Stimulated activated CD4-positive, alpha-beta T cell treated with anti-CD3 and anti-CD28 coated beads, TNF-alpha, amount 100 ng/mL, for 48 hours (primary cell): ENCODE measurements at regions not wholly inside any gene's neighbourhood (a gene's known extent, or its start where the extent isn't known, plus 50 kb on each side); places are given as distances from the start of the nearest gene placed in this dataset.

ENCODE experiments used
- DNase-seq, 3 donors: peaks; one replicate each; pipeline ENCODE4 v3.0.0-alpha.2; 2020; ENCODE audit warnings: low read depth in 3 of 3

DNA sequence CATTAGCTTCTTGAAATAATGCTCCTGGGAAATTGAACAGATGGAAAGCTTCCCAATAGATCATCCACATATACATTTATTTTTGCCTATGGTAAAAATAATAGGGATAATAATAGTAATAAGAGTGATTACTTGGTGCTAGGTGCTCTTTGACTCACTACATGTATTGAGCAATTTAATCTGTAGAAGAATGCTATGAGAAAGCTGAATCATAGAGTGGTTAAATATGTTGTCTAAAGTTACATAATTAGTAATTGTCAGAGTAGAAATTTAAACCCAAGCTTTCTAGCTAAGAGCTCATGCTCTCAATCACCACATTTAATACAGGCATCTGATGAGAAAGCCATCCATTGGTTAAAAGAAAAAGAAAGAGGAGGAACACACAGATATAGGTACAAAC lies 590.5 kb upstream of the SLC8A1 start:
- DNase-seq = no peak

DNA sequence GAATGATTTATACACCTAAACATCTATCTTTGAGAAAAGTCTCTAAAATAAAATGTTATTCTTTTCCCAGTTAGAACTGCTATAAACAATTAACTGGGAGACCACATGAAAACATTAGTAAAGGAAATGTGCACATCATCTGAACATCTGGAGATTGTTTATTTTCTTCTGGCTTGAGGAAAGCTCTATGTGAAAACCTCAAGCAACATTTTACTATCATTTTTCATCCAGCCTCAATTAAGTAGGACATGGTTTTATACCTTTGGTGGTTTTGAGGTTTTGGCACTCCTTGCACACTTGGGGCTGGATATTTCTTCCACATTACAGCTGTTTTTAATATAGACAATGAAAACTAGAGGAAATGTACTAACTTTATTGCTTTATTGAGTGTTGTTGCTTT lies 609.5 kb upstream of the SLC8A1 start:
- no peak for DNase-seq

DNA sequence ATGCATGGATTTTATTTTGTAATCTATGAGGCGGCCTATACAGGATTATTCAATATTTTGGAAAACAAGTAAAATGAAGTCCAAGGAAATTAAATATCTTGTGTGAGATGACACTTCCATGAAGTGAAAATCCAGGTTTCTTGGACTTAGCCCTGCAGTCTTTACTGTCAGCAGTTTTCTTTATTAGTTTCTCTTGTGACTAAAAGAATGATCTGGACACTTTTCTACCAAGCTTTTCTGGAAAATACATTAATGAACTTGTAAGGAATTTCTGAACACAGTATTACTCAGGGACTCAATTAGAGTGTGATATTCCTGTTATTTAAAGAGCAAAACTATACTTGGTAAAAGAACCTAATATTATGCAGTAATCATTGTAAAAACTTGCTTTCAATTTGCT lies 610.4 kb upstream of the SLC8A1 start:
- DNase-seq = no peak

DNA sequence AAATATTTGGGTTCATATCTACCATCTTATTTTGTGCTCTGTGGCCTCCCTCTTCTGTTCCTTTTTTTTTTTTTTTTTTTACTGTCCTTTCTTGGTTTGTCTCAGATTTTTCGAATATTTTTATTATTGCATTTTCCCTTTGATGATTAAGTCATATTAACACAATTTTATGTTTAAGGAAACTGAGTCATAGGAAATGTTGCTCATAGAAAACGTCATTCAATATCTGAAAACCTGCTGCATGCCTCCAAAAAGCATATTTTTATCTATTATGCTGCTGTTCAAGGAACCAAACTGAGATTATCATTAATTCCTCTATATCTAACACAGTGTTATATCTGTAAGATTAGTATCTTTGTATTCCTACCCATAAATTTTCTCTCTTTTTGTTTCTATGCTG lies 614.3 kb upstream of the SLC8A1 start:
- DNase-seq = no peak

DNA sequence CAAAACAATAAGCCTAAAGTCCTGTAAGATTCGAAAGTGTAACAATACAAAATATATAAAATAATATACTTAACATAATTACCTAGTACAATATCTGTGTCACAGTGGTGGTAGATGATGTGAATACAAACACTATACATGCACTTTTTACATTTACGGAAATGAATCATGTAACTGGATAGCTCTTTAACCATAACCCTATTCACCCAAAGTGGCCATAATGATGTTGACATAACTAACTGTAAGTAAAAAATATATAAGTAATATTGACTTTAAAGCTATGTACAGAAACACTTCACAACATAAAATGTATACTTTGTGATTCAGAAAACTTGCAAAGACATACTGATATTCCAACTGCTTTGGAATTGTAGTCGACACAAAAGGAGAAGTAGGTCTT lies 616.9 kb upstream of the SLC8A1 start:
- no peak for DNase-seq

DNA sequence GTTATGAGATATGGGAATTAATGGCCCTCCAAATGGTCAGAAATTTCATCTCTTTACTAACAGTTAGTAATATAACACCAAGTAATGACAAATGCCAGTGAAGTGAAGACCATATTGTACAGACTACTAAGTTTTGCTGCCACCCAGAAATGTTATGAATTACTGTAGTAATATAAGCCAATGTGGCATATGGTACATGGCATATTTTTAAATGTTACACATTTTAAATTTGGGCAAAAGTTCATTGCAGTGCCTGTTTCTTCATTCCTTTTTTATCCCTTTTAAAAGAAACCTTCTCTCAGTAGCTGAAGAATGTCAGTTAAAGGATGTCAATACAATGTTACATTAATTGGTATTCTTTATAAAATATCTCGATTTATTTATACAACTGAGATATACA lies 626.5 kb upstream of the SLC8A1 start:
- DNase-seq = no peak

DNA sequence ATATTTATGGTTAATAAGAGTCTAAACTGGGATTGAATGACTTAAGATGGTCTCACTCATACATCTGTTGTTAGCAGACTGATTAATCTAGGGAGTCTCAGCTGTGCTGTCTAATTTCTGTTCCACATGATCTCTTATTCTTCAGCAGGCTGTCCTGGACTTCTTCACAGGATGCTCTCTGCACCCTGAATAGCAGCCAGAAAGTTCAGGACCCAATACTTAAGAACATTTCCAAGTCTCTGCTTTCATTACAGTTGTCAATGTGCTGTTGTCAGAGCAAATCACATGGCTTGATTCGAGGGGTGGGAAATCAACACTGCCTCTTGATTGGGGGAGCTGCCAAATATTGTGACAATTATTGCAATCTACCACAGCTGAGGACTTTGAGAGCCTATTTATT lies 627.1 kb upstream of the SLC8A1 start:
- no peak for DNase-seq

DNA sequence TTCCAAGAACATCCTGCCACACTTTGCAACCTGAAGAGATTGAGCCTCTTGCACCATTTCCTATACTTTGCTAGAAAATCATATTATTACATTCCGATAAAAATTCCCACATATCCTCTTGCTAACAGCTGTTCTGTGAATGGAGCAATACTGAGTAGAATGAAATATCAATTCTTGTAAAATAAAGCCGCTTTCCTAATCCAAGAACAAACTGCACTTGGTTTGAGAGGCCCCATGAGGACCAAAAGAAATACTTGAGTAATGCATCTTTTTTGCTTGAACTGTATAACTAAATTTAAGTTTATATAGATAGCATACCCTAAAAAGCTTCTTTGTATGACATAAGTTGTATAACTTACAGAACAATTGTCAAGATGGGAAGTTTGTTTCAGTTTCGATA lies 632.4 kb upstream of the SLC8A1 start:
- DNase-seq = no peak

DNA sequence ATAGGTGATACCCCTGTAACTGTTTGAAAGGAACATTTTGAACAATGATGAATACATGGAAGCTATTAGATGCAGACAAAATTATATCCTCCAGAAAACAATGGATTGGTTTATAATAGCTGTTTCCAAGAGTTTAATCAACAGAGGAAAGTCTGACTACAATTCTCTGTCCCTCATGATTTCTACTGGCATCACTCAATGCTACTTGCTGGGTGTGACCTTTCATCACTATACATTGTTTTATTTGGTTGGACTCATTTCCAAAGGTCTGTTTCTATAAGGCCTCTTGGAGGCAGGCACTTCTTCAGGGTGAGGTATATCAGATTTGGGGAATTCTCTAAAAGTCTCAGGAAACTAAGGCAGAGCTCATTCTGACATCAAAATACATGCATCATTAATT lies 636.1 kb upstream of the SLC8A1 start:
- DNase-seq = no peak

DNA sequence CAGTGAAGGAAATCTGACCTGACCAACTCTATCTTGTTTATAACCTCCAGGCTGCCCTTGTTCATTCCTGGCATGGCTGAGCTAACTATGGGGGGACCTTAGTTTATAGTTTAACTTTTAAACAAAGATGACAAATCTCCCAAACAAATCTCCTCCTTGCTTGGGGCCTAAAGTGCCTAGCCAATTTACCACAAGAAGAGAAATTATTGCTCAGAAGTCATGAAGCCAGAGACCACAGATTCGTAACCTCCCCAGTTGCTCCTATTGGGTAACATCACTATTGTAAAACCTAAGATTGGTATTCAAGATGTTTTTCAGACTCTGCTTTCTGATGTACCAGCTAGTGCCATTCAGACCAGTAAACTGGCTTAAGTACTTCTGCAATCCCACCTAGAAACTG lies 649.4 kb upstream of the SLC8A1 start:
- no peak for DNase-seq

DNA sequence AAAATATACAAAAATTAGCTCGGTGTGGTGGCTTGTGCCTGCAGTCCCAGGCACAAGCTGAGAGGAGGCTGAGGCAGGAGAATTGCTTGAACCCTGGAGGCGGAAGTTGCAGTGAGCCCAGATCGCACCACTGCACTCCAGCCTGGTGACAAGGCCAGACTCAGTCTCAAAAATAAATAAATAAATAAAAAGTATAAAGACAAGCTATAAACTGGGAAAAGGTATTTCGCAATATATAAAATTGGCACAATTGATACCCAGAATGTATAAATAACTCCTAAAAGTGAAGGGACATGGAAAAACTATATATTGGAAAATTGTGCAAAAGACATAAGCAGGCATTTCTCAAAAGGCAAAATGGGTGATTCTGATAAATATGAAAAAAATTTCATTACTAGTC lies 657.9 kb upstream of the SLC8A1 start:
- no peak for DNase-seq

DNA sequence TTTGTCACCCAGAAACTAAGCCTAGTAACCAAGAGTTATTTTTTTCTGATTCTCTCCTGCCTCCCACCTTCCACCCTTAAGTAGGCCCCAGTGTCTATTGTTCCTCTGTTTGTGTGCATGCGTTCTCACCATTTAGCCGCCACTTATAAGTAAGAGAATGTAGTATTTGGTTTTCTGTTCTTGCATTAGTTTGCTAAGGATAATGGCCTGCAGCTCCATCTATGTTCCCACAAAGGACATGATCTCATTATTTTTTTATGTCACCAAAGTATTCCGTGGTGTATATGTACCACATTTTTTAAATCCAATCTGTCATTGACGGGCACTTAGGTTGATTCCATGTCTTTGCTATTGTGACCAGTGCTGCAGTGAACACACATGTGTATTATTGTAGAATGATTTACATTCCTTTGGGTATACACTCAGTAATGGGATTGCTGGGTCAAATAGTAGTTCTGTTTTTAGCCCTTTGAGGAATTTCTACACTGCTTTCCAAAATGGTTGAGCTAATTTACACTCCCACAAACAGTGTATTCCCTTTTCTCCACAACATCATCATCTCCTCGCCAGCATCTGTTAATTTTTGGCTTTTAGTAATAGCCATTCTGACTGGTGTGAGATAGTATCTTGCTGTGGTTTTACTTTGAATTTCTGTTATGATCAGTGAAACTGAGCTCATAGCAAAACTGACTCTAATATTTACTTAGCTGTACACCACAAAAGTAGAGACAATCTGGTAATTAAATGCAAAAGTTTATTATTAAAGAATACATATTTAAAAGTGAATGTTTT lies 660.1 kb upstream of the SLC8A1 start:
- DNase-seq = no peak

DNA sequence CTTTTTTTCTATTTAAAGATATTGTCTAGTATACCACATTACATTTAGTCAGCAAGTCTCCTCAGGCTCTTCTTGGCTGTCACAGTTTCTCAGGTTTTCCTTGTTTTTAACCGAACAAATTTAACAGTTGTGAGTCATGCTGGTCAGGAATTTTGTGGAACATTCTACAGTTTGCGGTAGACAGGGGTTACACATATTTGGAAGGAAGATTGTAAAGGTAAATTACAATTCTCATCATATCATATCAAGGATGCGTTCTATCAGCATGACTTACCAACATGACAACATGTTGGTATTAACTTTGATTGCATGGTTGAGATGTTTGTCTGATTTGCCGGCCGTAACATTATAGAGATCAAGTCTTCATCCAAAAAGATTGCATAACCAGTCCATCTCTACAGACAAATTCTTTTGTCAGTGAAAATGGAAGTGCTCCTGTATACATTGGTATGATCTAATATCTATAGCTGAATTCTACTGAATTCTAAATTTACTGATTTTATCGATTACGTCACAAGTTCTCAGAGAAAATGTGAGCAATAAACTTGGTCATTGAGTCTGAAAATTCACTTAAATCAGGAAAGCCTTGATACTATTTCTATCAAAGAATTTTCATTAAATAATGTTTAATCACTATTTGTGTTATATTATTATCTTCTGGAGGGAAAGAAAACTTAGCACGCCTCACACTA lies 664.4 kb upstream of the SLC8A1 start:
- DNase-seq = no peak

DNA sequence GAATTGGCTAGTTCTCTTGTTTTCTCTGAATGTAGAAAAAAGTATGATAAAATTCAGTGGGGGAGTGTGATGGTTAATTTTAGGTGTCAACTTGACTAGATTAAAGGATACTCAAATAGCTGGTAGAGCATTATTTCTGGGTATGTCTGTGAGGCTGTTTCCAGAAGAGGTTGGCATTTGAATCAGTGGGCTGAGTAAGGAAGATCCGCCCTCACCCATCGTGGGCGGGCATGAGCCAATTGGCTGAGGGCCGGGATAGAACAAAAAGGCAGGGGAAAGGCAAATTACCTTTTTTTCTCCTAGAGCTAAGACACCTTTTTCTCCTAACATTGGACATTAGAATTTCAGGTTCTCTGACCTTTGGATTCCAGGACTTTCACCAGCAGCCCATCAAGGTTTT lies 667.6 kb upstream of the SLC8A1 start:
- no peak for DNase-seq

DNA sequence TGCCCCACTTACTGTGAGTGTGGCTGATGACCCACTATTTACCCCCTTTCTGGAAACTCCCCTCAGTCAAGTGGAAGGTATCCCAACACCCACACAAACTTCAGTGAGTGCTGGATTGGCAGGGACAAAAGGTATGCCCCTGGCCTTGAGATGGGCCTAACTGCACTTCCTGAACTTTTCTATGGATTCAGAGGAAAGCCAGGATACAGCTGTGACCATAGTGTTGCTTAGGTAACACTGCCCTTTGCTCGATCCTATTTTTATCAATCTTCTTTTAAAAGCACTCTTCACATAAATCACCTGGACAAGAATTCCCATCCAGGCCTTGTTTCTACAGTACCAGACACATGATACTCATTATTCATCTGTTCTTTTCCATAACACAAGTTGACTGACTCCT lies 671.5 kb upstream of the SLC8A1 start:
- no peak for DNase-seq

DNA sequence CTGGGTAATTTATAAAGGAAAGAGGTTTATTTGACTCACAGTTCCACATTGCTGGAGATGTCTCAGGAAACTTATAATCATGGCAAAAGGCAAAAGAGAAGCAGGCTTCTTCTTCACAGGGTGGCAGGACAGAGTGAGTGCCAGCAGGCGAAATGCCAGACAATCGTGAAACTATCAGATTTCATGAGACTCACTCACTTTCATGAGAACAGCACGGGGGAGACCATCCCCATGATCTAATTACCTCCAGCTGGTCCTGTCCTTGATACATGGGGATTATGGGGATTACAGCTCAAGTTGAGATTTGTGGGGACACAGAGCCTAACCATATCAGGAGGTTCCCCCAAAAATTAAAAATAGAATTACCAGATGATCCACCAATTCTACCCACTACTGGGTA lies 675.5 kb upstream of the SLC8A1 start:
- no peak for DNase-seq

DNA sequence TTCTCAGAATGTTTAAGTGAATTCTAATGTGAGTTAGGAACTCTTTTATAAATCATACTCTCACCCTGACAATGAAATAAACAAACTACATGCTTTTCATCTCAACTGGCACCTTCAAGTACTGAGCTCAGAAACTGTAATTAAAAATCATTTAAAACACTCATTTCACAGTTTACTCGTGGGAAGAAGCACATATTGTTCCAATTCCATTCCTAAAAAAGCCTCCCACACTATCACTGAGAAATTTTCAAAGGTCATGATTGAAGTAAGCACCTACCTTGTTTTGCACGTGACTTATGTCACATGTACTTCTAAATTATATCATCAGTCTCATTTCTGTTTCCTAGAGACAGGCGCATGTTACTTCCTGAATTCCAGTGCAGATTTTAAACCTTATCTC lies 678.1 kb upstream of the SLC8A1 start:
- DNase-seq = no peak

DNA sequence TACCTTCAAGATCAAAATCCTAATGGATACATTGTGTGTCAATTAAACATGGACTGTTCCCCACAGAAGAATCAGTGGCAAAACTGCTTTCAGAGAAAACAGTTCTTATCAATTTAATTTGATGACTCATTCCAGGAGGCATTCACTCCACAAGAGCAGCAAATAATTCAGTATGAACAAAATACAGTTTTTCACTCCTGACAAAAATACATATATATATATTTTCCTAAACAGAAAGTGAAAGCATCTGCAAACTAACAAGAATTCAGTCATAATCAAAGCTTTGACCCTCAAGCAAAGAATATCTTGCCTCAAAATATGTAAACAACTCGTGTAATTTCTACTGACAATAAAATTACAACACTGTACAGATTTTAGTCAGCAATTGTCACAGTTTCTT lies 685.1 kb upstream of the SLC8A1 start:
- DNase-seq = no peak

DNA sequence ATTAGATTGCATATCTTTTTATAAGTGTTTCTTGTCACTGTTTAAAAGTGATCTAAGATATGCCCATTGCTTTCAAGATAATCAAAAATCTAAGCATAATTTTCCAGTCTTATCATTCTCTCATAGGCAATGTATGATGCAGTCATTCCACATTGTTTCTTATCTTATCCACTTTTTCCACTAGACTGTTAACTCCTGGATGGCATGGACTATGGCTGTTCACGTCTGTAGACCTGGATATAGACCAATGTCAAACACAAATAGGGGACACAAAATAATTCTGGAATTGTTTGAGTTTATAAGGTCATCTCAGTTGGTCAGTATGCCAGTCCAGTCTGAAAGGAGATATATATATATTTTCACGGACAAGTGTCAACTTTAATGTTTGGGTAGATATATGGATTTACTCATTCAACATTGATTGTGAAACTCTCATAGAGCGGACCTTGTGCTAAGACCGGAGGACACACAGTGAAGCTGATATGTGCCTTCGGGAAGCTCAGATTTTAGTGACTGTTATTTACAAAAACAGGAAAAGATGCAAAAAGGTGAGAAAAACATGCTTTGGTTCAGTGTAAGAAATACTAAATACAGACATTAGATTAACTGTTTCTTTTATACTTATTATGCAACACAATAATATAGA lies 689.4 kb upstream of the SLC8A1 start:
- DNase-seq = no peak

DNA sequence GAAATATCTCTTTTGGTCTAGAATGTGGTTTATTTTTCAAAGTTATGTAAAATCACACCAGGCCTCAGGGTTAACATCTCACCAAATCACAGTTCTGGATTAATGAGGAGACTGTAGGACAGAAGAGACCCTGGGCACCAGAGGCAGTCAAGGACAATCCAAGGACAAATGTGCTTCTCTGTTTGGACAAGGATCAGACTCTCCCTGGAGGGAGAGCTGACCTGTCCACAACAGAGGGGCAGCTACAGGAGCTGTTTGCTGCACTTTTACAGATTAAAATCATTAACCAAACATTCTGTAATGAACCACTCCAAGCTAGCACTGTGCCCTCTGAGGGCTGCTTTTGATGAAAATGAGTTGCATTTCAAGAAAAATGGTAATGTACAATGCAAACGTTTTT lies 690.6 kb upstream of the SLC8A1 start:
- DNase-seq = no peak

DNA sequence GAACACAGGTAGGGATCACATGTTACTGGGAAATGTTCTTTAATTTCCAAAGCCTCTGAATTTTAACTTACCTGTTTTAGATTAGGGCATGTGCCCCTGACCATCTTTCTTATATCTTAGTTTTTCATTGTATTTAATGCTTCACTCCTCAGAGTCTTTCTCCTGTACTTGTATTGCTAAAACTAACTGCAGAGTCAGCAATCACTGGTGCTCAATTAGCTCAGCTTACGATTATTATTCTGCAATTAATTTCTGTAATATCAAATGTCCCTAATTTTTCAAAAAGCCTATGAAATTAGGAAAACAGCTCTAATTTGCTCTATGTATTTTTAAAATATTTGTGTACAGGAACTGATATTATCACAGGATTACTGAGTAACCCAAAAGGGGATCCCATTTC lies 693.2 kb upstream of the SLC8A1 start:
- no peak for DNase-seq

DNA sequence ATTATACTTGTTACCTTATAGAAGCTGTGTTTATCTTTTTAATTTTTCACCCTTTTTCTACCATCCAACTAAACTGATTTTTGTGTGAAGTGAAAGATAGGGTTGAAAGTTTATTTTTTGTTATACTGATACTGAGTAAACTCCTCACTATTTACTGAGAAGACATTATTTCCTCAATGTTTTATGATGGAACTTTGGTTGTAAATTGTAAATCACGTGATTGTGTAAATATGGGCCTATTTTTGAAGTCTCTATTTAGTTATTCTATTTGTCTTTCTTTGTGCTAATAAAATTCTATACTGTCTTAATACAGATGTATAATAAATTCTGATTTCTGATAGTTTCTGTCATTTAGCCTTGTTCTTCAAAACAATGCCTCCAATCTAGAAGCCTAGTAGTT lies 697.2 kb upstream of the SLC8A1 start:
- no peak for DNase-seq

DNA sequence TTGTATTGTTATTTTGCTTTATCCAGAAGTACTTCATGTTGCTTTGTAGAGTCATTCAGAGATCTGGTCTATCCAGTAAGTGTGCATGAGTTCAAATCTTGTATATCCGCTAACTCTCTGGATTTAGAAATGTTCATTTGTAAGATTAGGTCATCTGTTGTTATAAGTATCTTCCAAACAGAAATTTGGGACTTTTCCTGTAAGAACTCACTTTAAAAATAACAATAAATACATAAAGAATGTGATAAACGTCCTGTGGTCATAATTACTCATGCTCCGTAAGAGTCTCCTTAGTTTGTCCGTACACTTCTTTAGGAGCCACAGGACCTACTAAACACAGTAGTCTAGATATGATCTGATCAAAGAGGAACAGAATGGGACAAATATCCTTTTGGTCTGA lies 699.9 kb upstream of the SLC8A1 start:
- DNase-seq = no peak
